A673 (cell line): ENCODE measurements at regions not wholly inside any gene's neighbourhood (a gene's known extent, or its start where the extent isn't known, plus 50 kb on each side); places are given as distances from the start of the nearest gene placed in this dataset.

ENCODE experiments used
- CTCF ChIP-seq: fragments of 300-800, 200-600 bp; sonication (generic); conservative IDR thresholded peaks from 2 replicates; pipeline ENCODE4 v1.5.1; 2017; ENCODE audit warnings: low read depth, mild to moderate bottlenecking, antibody characterized with exemption, low read length, moderate library complexity, mixed read lengths
- EZH2 ChIP-seq: fragments of 200-600 bp; sonication (generic); IDR thresholded peaks from 2 replicates; pipeline ENCODE4 v1.6.1; 2017; ENCODE audit warnings: borderline replicate concordance, low read depth, mild to moderate bottlenecking, mixed read lengths, antibody characterized with exemption, low read length; ENCODE audit not compliant: poor library complexity, severe bottlenecking

GRCh38 chr18:65133610-65134009 is 617.2 kb upstream of the CDH7 start:
- no peak for TF ChIP-seq EZH2
- TF ChIP-seq CTCF, result no peak
